OCI-LY7 (cell line): ENCODE measurements at regions not wholly inside any gene's neighbourhood (a gene's known extent, or its start where the extent isn't known, plus 50 kb on each side); places are given as distances from the start of the nearest gene placed in this dataset.

Source experiments
- EZH2phosphoT487 ChIP-seq: fragments of 200-600 bp; sonication (generic); IDR thresholded peaks from 2 replicates; pipeline ENCODE4 v1.6.1; 2018; ENCODE audit warnings: low read depth, borderline replicate concordance, mild to moderate bottlenecking, mixed run types, antibody characterized with exemption, low read length, moderate library complexity, mixed read lengths
- TF ChIP-seq, protein P1 (sequence below): fragments of 200-600 bp; sonication (generic); conservative IDR thresholded peaks from 2 replicates; pipeline ENCODE4 v1.5.1; 2014; ENCODE audit warnings: mild to moderate bottlenecking, antibody characterized with exemption, low read length, moderate library complexity, mixed read lengths

DNA sequence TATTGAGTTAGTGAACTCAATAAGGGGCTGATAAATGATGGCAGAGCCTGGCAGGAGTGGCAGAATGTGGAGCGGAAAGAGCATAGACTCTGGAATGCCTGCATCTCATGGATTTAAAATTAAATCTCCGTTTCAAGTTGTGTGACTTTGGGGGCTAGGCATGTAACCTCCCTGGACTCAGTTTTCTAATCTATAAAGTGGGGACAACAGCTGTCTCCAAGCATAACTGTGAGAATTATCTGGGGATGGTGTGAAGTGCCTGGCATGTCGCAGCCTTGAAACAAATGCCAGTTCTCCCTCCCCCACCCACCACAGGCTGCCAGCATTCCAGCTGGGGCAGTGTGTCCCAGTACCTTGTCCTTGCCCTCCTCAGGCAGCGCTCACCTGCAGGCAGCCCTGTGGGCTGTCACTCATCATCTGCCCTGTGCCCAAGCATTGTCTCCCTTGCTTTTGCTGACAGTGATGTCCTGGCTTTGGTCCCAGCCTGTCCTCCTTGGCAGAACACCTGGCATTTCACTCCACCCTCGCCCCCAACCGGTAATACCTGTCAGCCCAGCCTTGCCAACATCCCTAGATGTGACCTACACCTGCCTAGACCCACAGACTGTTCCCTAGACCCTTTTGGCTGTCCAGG lies 129.6 kb downstream of the MRM1 start:
- TF ChIP-seq, protein P1, sequence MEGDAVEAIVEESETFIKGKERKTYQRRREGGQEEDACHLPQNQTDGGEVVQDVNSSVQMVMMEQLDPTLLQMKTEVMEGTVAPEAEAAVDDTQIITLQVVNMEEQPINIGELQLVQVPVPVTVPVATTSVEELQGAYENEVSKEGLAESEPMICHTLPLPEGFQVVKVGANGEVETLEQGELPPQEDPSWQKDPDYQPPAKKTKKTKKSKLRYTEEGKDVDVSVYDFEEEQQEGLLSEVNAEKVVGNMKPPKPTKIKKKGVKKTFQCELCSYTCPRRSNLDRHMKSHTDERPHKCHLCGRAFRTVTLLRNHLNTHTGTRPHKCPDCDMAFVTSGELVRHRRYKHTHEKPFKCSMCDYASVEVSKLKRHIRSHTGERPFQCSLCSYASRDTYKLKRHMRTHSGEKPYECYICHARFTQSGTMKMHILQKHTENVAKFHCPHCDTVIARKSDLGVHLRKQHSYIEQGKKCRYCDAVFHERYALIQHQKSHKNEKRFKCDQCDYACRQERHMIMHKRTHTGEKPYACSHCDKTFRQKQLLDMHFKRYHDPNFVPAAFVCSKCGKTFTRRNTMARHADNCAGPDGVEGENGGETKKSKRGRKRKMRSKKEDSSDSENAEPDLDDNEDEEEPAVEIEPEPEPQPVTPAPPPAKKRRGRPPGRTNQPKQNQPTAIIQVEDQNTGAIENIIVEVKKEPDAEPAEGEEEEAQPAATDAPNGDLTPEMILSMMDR, result no peak
- no peak for TF ChIP-seq EZH2phosphoT487
